ENCODE measurements at regions not wholly inside any gene's neighbourhood (a gene's known extent, or its start where the extent isn't known, plus 50 kb on each side); places are given as distances from the start of the nearest gene placed in this dataset.

GRCh38 chr15:27671819-27672437 is 427.2 kb downstream of the OCA2 start:
- H3K27ac ChIP-seq (ENCODE audit: low read depth, low read length), result no peak overlapping the region
- no peaks in the 10 kb centered on the region for H3K27me3 ChIP-seq (ENCODE audit: insufficient read depth, low read length)
- 91% methylated on average over 13 of the region's 13 CpGs for WGBS
- H3K9me3 ChIP-seq (ENCODE audit: insufficient read depth, low read depth, low read length), result no peaks in the 10 kb centered on the region
- no peak overlapping the region for H3K9ac ChIP-seq (ENCODE audit: low read depth, low read length)
- H3K4me3 ChIP-seq (ENCODE audit: low read length), result no peak overlapping the region
- no peaks in the 10 kb centered on the region for H3K36me3 ChIP-seq (ENCODE audit: insufficient read depth, low read length)
- no peaks in the 10 kb centered on the region for H3K4me1 ChIP-seq (ENCODE audit: insufficient read depth, low read length)

- Histone ChIP-seq H3K4me1 (ENCODE audit: insufficient read depth, low read length) (no peaks in the 10 kb centered on the region), H3K27ac (ENCODE audit: low read depth, low read length) (no peak overlapping the region), H3K9me3 (ENCODE audit: insufficient read depth, low read depth, low read length) (no peaks in the 10 kb centered on the region), H3K9ac (ENCODE audit: low read depth, low read length) (no peak overlapping the region), H3K36me3 (ENCODE audit: insufficient read depth, low read length) (no peaks in the 10 kb centered on the region), H3K4me3 (ENCODE audit: low read length) (no peak overlapping the region), H3K27me3 (ENCODE audit: insufficient read depth, low read length) (no peaks in the 10 kb centered on the region)
- 93% methylated on average over 11 of the region's 11 CpGs for WGBS
Observed at GRCh38 chr15:27670486-27671209, 428.5 kb downstream of the OCA2 start.

- Histone ChIP-seq H3K4me1 (ENCODE audit: insufficient read depth, low read length) (0 out of 2 replicates have a peak, but pooled peaks cover 4% of the 10 kb centered on the region), H3K4me3 (ENCODE audit: low read length) (no peak overlapping the region), H3K9me3 (ENCODE audit: insufficient read depth, low read depth, low read length) (no peaks in the 10 kb centered on the region), H3K27ac (ENCODE audit: low read depth, low read length) (no peak overlapping the region), H3K9ac (ENCODE audit: low read depth, low read length) (no peak overlapping the region), H3K36me3 (ENCODE audit: insufficient read depth, low read length) (no peaks in the 10 kb centered on the region), H3K27me3 (ENCODE audit: insufficient read depth, low read length) (no peaks in the 10 kb centered on the region)
- WGBS, result 97% methylated on average over 10 of the region's 10 CpGs
Observed at GRCh38 chr15:27669641-27670040, 429.5 kb downstream of the OCA2 start.

GRCh38 chr15:27668471-27669220 is 430.5 kb downstream of the OCA2 start:
- Histone ChIP-seq H3K9me3 (ENCODE audit: insufficient read depth, low read depth, low read length) (no peaks in the 10 kb centered on the region), H3K9ac (ENCODE audit: low read depth, low read length) (no peak overlapping the region), H3K4me3 (ENCODE audit: low read length) (no peak overlapping the region), H3K27ac (ENCODE audit: low read depth, low read length) (no peak overlapping the region), H3K4me1 (ENCODE audit: insufficient read depth, low read length) (0 out of 2 replicates have a peak, but pooled peaks cover 4% of the 10 kb centered on the region), H3K36me3 (ENCODE audit: insufficient read depth, low read length) (no peaks in the 10 kb centered on the region), H3K27me3 (ENCODE audit: insufficient read depth, low read length) (no peaks in the 10 kb centered on the region)
- 92% methylated on average over 9 of the region's 9 CpGs for WGBS

GRCh38 chr15:27665002-27665401 is 434.1 kb downstream of the OCA2 start:
- H3K4me1 ChIP-seq (ENCODE audit: insufficient read depth, low read length), result 0 out of 2 replicates have a peak, but pooled peaks cover 4% of the 10 kb centered on the region
- H3K27me3 ChIP-seq (ENCODE audit: insufficient read depth, low read length), result no peaks in the 10 kb centered on the region
- no peak overlapping the region for H3K9ac ChIP-seq (ENCODE audit: low read depth, low read length)
- H3K9me3 ChIP-seq (ENCODE audit: insufficient read depth, low read depth, low read length), result peaks cover 17% of the 10 kb centered on the region; the same call in 1 of the 2 replicates
- no peak overlapping the region for H3K27ac ChIP-seq (ENCODE audit: low read depth, low read length)
- 93% methylated on average over 5 of the region's 5 CpGs for WGBS
- no peaks in the 10 kb centered on the region for H3K36me3 ChIP-seq (ENCODE audit: insufficient read depth, low read length)
- no peak overlapping the region for H3K4me3 ChIP-seq (ENCODE audit: low read length)

- Histone ChIP-seq H3K27me3 (ENCODE audit: insufficient read depth, low read length) (no peaks in the 10 kb centered on the region), H3K4me1 (ENCODE audit: insufficient read depth, low read length) (0 out of 2 replicates have a peak, but pooled peaks cover 4% of the 10 kb centered on the region), H3K9me3 (ENCODE audit: insufficient read depth, low read depth, low read length) (peaks cover 17% of the 10 kb centered on the region; the same call in 1 of the 2 replicates), H3K4me3 (ENCODE audit: low read length) (no peak overlapping the region), H3K9ac (ENCODE audit: low read depth, low read length) (no peak overlapping the region), H3K27ac (ENCODE audit: low read depth, low read length) (no peak overlapping the region), H3K36me3 (ENCODE audit: insufficient read depth, low read length) (no peaks in the 10 kb centered on the region)
Observed at GRCh38 chr15:27662892-27663291, 436.2 kb downstream of the OCA2 start.

- no peaks in the 10 kb centered on the region for H3K36me3 ChIP-seq (ENCODE audit: insufficient read depth, low read length)
- H3K27ac ChIP-seq (ENCODE audit: low read depth, low read length), result no peak overlapping the region
- H3K9me3 ChIP-seq (ENCODE audit: insufficient read depth, low read depth, low read length), result peaks cover 24% of the 10 kb centered on the region
- H3K4me1 ChIP-seq (ENCODE audit: insufficient read depth, low read length), result 0 out of 2 replicates have a peak, but pooled peaks cover 4% of the 10 kb centered on the region
- no peaks in the 10 kb centered on the region for H3K27me3 ChIP-seq (ENCODE audit: insufficient read depth, low read length)
- H3K4me3 ChIP-seq (ENCODE audit: low read length), result no peak overlapping the region
- H3K9ac ChIP-seq (ENCODE audit: low read depth, low read length), result no peak overlapping the region
Observed at GRCh38 chr15:27660676-27661075, 438.4 kb downstream of the OCA2 start.

- H3K27ac ChIP-seq (ENCODE audit: low read depth, low read length), result no peak overlapping the region
- H3K9me3 ChIP-seq (ENCODE audit: insufficient read depth, low read depth, low read length), result peaks cover 9% of the 10 kb centered on the region
- 96% methylated on average over 29 of the region's 29 CpGs for WGBS
- no peaks in the 10 kb centered on the region for H3K4me1 ChIP-seq (ENCODE audit: insufficient read depth, low read length)
- no peak overlapping the region for H3K4me3 ChIP-seq (ENCODE audit: low read length)
- no peaks in the 10 kb centered on the region for H3K27me3 ChIP-seq (ENCODE audit: insufficient read depth, low read length)
- H3K9ac ChIP-seq (ENCODE audit: low read depth, low read length), result no peak overlapping the region
- no peaks in the 10 kb centered on the region for H3K36me3 ChIP-seq (ENCODE audit: insufficient read depth, low read length)
Observed at GRCh38 chr15:27656296-27656987, 442.7 kb downstream of the OCA2 start.

GRCh38 chr15:27655056-27655455 is 444.1 kb downstream of the OCA2 start:
- peaks cover 7% of the 10 kb centered on the region for H3K9me3 ChIP-seq (ENCODE audit: insufficient read depth, low read depth, low read length)
- no peaks in the 10 kb centered on the region for H3K27me3 ChIP-seq (ENCODE audit: insufficient read depth, low read length)
- no peak overlapping the region for H3K27ac ChIP-seq (ENCODE audit: low read depth, low read length)
- H3K4me1 ChIP-seq (ENCODE audit: insufficient read depth, low read length), result no peaks in the 10 kb centered on the region
- H3K36me3 ChIP-seq (ENCODE audit: insufficient read depth, low read length), result no peaks in the 10 kb centered on the region
- H3K4me3 ChIP-seq (ENCODE audit: low read length), result no peak overlapping the region
- no peak overlapping the region for H3K9ac ChIP-seq (ENCODE audit: low read depth, low read length)
- WGBS, result 100% methylated on average over 2 of the region's 4 CpGs

- no CpG with 5 or more reads among the region's 2 CpGs for WGBS
- H3K9ac ChIP-seq (ENCODE audit: low read depth, low read length), result no peak overlapping the region
- no peak overlapping the region for H3K27ac ChIP-seq (ENCODE audit: low read depth, low read length)
- H3K9me3 ChIP-seq (ENCODE audit: insufficient read depth, low read depth, low read length), result no peaks in the 10 kb centered on the region
- H3K36me3 ChIP-seq (ENCODE audit: insufficient read depth, low read length), result no peaks in the 10 kb centered on the region
- H3K27me3 ChIP-seq (ENCODE audit: insufficient read depth, low read length), result no peaks in the 10 kb centered on the region
- H3K4me3 ChIP-seq (ENCODE audit: low read length), result no peak overlapping the region
- H3K4me1 ChIP-seq (ENCODE audit: insufficient read depth, low read length), result peaks cover 6% of the 10 kb centered on the region; the same call in 1 of the 2 replicates
Observed at GRCh38 chr15:27650244-27650643, 448.9 kb downstream of the OCA2 start.

- Histone ChIP-seq H3K4me3 (ENCODE audit: low read length) (no peak overlapping the region), H3K9me3 (ENCODE audit: insufficient read depth, low read depth, low read length) (0 out of 2 replicates have a peak, but pooled peaks cover 2% of the 10 kb centered on the region), H3K27me3 (ENCODE audit: insufficient read depth, low read length) (no peaks in the 10 kb centered on the region), H3K27ac (ENCODE audit: low read depth, low read length) (no peak overlapping the region), H3K4me1 (ENCODE audit: insufficient read depth, low read length) (peaks cover 6% of the 10 kb centered on the region; the same call in 1 of the 2 replicates), H3K9ac (ENCODE audit: low read depth, low read length) (no peak overlapping the region), H3K36me3 (ENCODE audit: insufficient read depth, low read length) (no peaks in the 10 kb centered on the region)
- 92% methylated on average over 4 of the region's 4 CpGs for WGBS
Observed at GRCh38 chr15:27648359-27648758, 450.8 kb downstream of the OCA2 start.
